Transverse colon (tissue), 4 donors: ENCODE measurements at regions not wholly inside any gene's neighbourhood (a gene's known extent, or its start where the extent isn't known, plus 50 kb on each side); places are given as distances from the start of the nearest gene placed in this dataset.

Experiments used
- CTCF ChIP-seq, 5 experiments: fragments of 200-600 bp in 3 of 5; fragments of 450-650 bp in 2 of 5; sonication (generic) in 3 of 5; IDR thresholded peaks; 1 replicate in 2 of 5; 2 replicates in 3 of 5; pipeline ENCODE4 v1.5.1; 2016 to 2017; ENCODE audit warnings: antibody characterized with exemption in 5 of 5, inconsistent platforms in 3 of 5, mild to moderate bottlenecking in 2 of 5, moderate library complexity in 1 of 5
- EP300 ChIP-seq: sonication (generic); formaldehyde crosslinking; IDR thresholded peaks from one replicate; pipeline ENCODE4 v1.6.1; 2017; ENCODE audit warnings: antibody characterized with exemption, low read depth
- POLR2A ChIP-seq: fragments of 450-650 bp; IDR thresholded peaks from one replicate; pipeline ENCODE4 v1.6.1; 2016; ENCODE audit warnings: antibody characterized with exemption, mild to moderate bottlenecking, moderate library complexity
- POLR2AphosphoS5 ChIP-seq, 3 donors: sonication (generic); formaldehyde crosslinking; IDR thresholded peaks; one replicate each; pipeline ENCODE4 v1.6.1; 2016; ENCODE audit warnings: antibody characterized with exemption in 3 of 3

GRCh38 chr10:37563715-37564108 lies 293.7 kb downstream of the ZNF248 start:
- no peak for TF ChIP-seq POLR2A
- no peak for TF ChIP-seq CTCF (IDR thresholded peaks at IDR 0.05)
- no peak for TF ChIP-seq EP300
- no peak for TF ChIP-seq POLR2AphosphoS5 (IDR thresholded peaks at IDR 0.05)
